Peyer's patch (tissue), 4 donors: ENCODE measurements at regions not wholly inside any gene's neighbourhood (a gene's known extent, or its start where the extent isn't known, plus 50 kb on each side); places are given as distances from the start of the nearest gene placed in this dataset.
"Not testable (repeated sequence)": the region's sequence is repeated elsewhere in the genome, so short reads cannot be mapped to it uniquely, and the experiment has no call there.

Experiments
- DNase-seq, 3 donors: peaks; one replicate each; pipeline ENCODE4 v3.0.0-alpha.2; 2017 to 2019
- H3K27ac ChIP-seq, 4 donors: fragments of 200-600 bp; sonication (generic); one replicate each; pipeline ENCODE4 v1.5.1; 2016 to 2019
- H3K27me3 ChIP-seq, 2 donors: fragments of 200-600 bp; sonication (generic); one replicate each; pipeline ENCODE4 v1.5.1; 2019
- H3K36me3 ChIP-seq, 3 donors: fragments of 200-600 bp; sonication (generic); one replicate each; pipeline ENCODE4 v1.5.1; 2016 to 2019
- H3K4me1 ChIP-seq, 4 donors: fragments of 200-600 bp; sonication (generic); one replicate each; pipeline ENCODE4 v1.5.1; 2016 to 2019
- H3K4me3 ChIP-seq, 4 donors: fragments of 200-600 bp; sonication (generic); 1 replicate in 3 of 4; 2 replicates in 1 of 4; pipeline ENCODE4 v1.5.1; 2016 to 2019; ENCODE audit warnings: mild to moderate bottlenecking in 1 of 4
- H3K9me3 ChIP-seq, 4 donors: fragments of 200-600 bp; sonication (generic); one replicate each; pipeline ENCODE4 v1.5.1; 2016 to 2019; ENCODE audit warnings: mild to moderate bottlenecking in 1 of 4
- POLR2A ChIP-seq, 2 donors: fragments of 450-650 bp; IDR thresholded peaks; one replicate each; pipeline ENCODE4 v1.5.1; 2017; ENCODE audit warnings: antibody characterized with exemption in 2 of 2, mild to moderate bottlenecking in 2 of 2, moderate library complexity in 2 of 2
- TF ChIP-seq, protein P1 (sequence below), 6 experiments: fragments of 450-650 bp in 4 of 6; fragments of 200-600 bp in 2 of 6; sonication (generic) in 1 of 6; IDR thresholded peaks; one replicate each; pipeline ENCODE4 v1.5.1; 2017 to 2019; ENCODE audit warnings: antibody characterized with exemption in 6 of 6, mild to moderate bottlenecking in 3 of 6, moderate library complexity in 1 of 6

GRCh38 chr3:147701195-147701594 lies 292.0 kb downstream of the ZIC1 start:
- Histone ChIP-seq H3K4me3 (no peak overlapping the region), H3K27me3 (no peaks in the 10 kb centered on the region), H3K27ac (no peak overlapping the region), H3K9me3 (no peaks in the 10 kb centered on the region), H3K4me1 (no peaks in the 10 kb centered on the region), H3K36me3 (no peaks in the 10 kb centered on the region)
- TF ChIP-seq, protein P1, sequence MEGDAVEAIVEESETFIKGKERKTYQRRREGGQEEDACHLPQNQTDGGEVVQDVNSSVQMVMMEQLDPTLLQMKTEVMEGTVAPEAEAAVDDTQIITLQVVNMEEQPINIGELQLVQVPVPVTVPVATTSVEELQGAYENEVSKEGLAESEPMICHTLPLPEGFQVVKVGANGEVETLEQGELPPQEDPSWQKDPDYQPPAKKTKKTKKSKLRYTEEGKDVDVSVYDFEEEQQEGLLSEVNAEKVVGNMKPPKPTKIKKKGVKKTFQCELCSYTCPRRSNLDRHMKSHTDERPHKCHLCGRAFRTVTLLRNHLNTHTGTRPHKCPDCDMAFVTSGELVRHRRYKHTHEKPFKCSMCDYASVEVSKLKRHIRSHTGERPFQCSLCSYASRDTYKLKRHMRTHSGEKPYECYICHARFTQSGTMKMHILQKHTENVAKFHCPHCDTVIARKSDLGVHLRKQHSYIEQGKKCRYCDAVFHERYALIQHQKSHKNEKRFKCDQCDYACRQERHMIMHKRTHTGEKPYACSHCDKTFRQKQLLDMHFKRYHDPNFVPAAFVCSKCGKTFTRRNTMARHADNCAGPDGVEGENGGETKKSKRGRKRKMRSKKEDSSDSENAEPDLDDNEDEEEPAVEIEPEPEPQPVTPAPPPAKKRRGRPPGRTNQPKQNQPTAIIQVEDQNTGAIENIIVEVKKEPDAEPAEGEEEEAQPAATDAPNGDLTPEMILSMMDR (IDR thresholded peaks at IDR 0.05) = no peak
- no peak for TF ChIP-seq POLR2A (IDR thresholded peaks at IDR 0.05)
- no peak for DNase-seq

- Histone ChIP-seq H3K36me3 (no peaks in the 10 kb centered on the region), H3K4me3 (no peak overlapping the region), H3K9me3 (no peaks in the 10 kb centered on the region), H3K27me3 (no peaks in the 10 kb centered on the region), H3K4me1 (no peaks in the 10 kb centered on the region), H3K27ac (no peak overlapping the region)
- DNase-seq = no peak
- TF ChIP-seq POLR2A (IDR thresholded peaks at IDR 0.05) = no peak
- TF ChIP-seq, protein P1 (IDR thresholded peaks at IDR 0.05) = no peak
Observed at GRCh38 chr3:147702509-147702908, 293.3 kb downstream of the ZIC1 start.

DNA sequence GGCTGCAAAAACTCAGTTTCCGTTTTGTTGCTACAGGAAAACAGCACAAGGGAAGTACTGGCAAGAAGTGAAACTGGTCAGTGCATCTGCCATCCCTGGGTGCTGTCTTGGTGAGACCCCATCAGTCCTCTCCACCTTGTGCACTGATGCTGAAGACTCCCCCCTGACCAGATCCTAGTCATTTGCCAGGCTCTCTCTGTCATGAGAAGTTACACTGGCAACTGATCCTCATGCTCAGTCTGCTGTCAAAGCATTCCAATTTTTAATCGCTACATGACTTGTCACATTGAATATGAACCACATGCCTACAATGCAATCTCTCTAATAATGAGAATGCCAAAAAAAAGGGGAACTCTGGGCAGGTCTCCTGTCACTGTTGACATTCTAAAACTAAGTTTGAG lies 296.5 kb downstream of the ZIC1 start:
- no peak for DNase-seq
- Histone ChIP-seq H3K4me1 (no peaks in the 10 kb centered on the region), H3K4me3 (no peak overlapping the region), H3K9me3 (no peaks in the 10 kb centered on the region), H3K27me3 (no peaks in the 10 kb centered on the region), H3K36me3 (no peaks in the 10 kb centered on the region), H3K27ac (no peak overlapping the region)
- TF ChIP-seq, protein P1 (IDR thresholded peaks at IDR 0.05) = no peak
- no peak for TF ChIP-seq POLR2A (IDR thresholded peaks at IDR 0.05)

DNA sequence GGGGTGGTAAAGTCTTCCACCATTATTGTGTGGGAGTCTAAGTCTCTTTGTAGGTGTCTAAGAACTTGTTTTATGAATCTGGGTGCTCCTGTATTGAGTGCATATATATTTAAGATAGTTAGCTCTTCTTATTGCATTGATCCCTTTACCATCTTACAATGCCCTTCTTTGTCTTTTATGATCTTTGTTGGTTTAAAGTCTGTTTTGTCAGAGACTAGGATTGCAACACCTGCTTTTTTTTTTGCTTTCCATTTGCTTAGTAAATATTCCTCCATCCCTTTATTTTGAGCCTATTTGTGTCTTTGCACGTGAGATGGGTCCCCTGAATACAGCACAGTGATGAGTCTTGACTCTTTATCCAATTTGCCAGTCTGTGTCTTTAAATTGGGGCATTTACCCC lies 301.6 kb downstream of the ZIC1 start:
- not testable (repeated sequence) for H3K4me3 ChIP-seq, H3K4me1 ChIP-seq, H3K36me3 ChIP-seq, H3K9me3 ChIP-seq, H3K27ac ChIP-seq, DNase-seq, H3K27me3 ChIP-seq

DNA sequence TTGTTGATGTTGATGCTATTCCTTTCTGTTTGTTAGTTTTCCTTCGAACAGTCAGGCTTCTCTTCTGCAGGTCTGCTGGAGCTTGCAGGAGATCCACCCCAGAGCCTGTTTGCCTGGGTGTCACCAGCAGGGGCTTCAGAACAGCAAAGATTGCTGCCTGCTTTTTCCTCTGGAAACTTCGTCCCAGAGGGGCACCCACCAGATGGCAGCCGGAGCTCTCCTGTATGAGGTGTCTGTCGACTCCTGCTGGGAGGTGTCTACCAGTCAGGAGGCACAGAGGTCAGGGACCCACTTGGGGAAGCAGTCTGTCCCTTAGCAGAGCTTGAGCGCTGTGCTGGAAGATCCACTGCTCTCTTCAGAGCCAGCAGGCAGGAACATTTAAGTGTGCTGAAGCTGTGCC lies 303.2 kb downstream of the ZIC1 start:
- Histone ChIP-seq H3K27me3 (no peaks in the 10 kb centered on the region), H3K9me3 (no peaks in the 10 kb centered on the region), H3K4me1 (no peaks in the 10 kb centered on the region), H3K36me3 (no peaks in the 10 kb centered on the region), H3K4me3 (no peak overlapping the region), H3K27ac (no peak overlapping the region)
- DNase-seq = no peak
- no peak for TF ChIP-seq POLR2A (IDR thresholded peaks at IDR 0.05)

GRCh38 chr3:147712758-147713157 lies 303.6 kb downstream of the ZIC1 start:
- H3K36me3 ChIP-seq, H3K4me1 ChIP-seq, H3K27ac ChIP-seq, H3K27me3 ChIP-seq, DNase-seq, H3K9me3 ChIP-seq, H3K4me3 ChIP-seq: not testable (repeated sequence)

DNA sequence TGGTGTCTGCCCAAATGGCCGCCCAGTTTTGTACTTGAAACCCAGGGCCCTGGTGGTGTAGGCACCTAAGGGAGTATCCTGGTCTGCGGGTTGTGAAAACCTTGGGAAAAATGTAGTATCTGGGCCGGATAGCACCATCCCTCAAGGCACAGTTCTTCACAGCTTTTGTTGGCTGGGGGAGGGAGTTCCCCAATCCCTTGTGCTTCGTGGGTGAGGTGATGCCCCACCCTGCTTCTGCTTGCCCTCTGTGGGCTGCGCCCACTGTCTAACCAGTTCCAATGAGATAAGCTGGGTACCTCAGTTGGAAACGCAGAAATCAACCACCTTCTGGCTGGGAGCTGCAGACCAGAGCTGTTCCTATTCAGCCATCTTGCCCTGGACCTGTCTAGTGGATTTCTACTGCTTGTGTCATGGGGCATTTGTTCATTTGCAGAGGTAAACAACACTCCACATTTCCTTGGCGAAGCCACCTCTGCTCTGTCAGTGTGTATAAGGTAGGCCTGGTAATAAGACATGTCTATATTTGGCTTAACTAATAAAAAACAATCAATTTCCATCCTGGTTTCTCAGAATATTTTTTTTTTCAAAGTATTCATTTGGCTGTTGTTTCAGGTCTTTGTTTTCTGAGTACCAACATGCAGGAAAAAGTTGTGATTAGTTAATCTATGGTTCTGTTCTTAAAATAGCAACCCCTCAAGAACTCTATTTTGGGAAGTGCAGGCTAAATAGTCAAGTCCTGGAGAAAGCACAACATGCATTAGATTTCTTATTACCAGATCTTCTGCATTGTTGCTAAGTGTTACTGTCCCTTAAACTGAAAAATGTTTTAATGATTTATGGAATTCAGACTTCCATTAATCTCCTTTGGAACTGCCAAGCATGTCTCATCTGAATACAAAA lies 304.3 kb downstream of the ZIC1 start:
- TF ChIP-seq POLR2A (IDR thresholded peaks at IDR 0.05) = no peak
- TF ChIP-seq, protein P1 (IDR thresholded peaks at IDR 0.05) = no peak
- H3K9me3 ChIP-seq = no peaks in the 10 kb centered on the region

More for the DNA sequence above, 304.3 kb downstream of the ZIC1 start:
- Histone ChIP-seq H3K27me3 (no peaks in the 10 kb centered on the region), H3K27ac (no peak overlapping the region), H3K36me3 (no peaks in the 10 kb centered on the region), H3K4me3 (no peak overlapping the region), H3K4me1 (no peaks in the 10 kb centered on the region)
- DNase-seq = no peak
